RWPE2 (cell line): ENCODE measurements at regions not wholly inside any gene's neighbourhood (a gene's known extent, or its start where the extent isn't known, plus 50 kb on each side); places are given as distances from the start of the nearest gene placed in this dataset.

ENCODE experiments used
- ATAC-seq: fragments of 200-7000 bp; cut with Tn5 transposase; 3 replicates; pipeline ENCODE4 v1.9.1; 2021; ENCODE audit warnings: low read depth
- DNase-seq: peaks from one replicate; pipeline ENCODE4 v3.0.0-alpha.2; 2020; ENCODE audit warnings: low spot score
- H3K27ac ChIP-seq: fragments of 450-650 bp; 2 replicates; pipeline ENCODE4 v1.5.1; 2017; ENCODE audit warnings: mild to moderate bottlenecking; ENCODE audit not compliant: poor library complexity, severe bottlenecking
- H3K27me3 ChIP-seq: fragments of 250-450 bp; sonication (Bioruptor Pico); 2 replicates; pipeline ENCODE4 v1.5.1; 2021; ENCODE audit warnings: mild to moderate bottlenecking, moderate library complexity; ENCODE audit not compliant: insufficient read depth, poor library complexity, severe bottlenecking
- H3K36me3 ChIP-seq: fragments of 250-450 bp; sonication (Bioruptor Pico); 2 replicates; pipeline ENCODE4 v1.5.1; 2020; ENCODE audit warnings: low read depth, mild to moderate bottlenecking, moderate library complexity
- H3K4me1 ChIP-seq: fragments of 250-450 bp; sonication (Bioruptor Pico); 2 replicates; pipeline ENCODE4 v1.5.1; 2021; ENCODE audit warnings: mild to moderate bottlenecking, moderate library complexity; ENCODE audit not compliant: insufficient read depth, poor library complexity, severe bottlenecking
- H3K4me3 ChIP-seq: fragments of 250-450 bp; sonication (Bioruptor Pico); 2 replicates; pipeline ENCODE4 v1.5.1; 2021; ENCODE audit warnings: mild to moderate bottlenecking, moderate library complexity; ENCODE audit not compliant: severe bottlenecking
- H3K9me3 ChIP-seq: fragments of 250-450 bp; sonication (Bioruptor Pico); 2 replicates; pipeline ENCODE4 v1.5.1; 2021; ENCODE audit warnings: mild to moderate bottlenecking, moderate library complexity; ENCODE audit not compliant: severe bottlenecking
- TF ChIP-seq, protein P1 (sequence below): fragments of 450-650 bp; IDR thresholded peaks from one replicate; pipeline ENCODE4 v1.5.1; 2017; ENCODE audit warnings: mild to moderate bottlenecking, moderate library complexity; ENCODE audit not compliant: poor library complexity, severe bottlenecking

DNA sequence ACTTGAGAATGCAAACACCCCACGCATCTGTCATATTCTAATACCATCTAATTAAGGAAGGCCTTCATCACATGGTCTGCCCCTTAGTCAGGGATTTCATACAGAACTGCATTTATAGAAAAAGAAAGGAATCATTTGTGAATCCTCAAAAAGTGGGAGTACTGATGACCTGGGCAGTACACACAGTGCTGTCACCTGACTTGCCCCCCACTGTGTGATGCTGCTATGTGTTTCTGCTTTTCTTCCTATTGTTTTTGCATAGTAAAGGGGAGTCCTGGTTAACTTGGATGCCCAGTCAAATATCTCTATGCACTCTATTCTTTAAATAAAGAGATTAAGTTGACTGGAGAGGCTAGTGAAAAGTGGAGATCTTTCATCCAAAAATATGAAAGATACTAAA is 1921.2 kb upstream of the PRR20A start:
- Histone ChIP-seq H3K36me3 (no peaks in the 10 kb centered on the region), H3K4me1 (no peaks in the 10 kb centered on the region), H3K27me3 (peaks cover 4% of the 10 kb centered on the region), H3K9me3 (no peaks in the 10 kb centered on the region), H3K27ac (no peak overlapping the region), H3K4me3 (no peak overlapping the region)
- ATAC-seq (no peak), DNase-seq (no peak)
- TF ChIP-seq, protein P1, sequence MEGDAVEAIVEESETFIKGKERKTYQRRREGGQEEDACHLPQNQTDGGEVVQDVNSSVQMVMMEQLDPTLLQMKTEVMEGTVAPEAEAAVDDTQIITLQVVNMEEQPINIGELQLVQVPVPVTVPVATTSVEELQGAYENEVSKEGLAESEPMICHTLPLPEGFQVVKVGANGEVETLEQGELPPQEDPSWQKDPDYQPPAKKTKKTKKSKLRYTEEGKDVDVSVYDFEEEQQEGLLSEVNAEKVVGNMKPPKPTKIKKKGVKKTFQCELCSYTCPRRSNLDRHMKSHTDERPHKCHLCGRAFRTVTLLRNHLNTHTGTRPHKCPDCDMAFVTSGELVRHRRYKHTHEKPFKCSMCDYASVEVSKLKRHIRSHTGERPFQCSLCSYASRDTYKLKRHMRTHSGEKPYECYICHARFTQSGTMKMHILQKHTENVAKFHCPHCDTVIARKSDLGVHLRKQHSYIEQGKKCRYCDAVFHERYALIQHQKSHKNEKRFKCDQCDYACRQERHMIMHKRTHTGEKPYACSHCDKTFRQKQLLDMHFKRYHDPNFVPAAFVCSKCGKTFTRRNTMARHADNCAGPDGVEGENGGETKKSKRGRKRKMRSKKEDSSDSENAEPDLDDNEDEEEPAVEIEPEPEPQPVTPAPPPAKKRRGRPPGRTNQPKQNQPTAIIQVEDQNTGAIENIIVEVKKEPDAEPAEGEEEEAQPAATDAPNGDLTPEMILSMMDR, result no peak

DNA sequence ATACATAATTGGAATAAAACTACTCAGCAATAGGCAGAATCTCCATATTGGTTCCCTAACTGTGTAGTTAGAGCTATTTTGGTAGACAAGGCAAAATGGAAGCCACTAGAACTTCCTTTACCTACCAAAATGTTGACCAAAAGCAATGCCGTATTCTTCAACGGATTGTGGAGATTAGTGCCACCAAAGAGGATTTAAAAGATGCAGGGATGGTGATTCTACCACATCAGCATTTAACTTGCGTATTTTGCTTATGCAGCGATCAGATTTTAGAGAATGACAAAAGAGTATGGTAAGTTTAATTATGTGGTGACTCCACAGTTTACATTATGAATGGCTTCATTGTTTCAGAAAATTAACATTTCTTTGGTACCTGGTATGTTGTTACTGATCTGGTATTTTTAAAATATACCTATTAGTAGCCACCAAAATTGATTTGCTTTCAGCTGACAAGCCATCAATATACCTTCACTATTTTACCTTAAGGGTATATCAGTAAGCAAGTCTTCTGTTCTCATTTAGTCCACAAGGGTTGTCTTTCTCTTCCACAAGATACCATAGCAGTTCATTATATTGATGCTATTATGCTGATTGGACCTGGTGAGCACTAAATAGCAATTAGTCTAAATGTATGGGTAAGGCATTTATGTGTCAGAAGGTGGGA is 1910.7 kb upstream of the PRR20A start:
- Histone ChIP-seq H3K36me3 (no peaks in the 10 kb centered on the region), H3K27ac (no peak overlapping the region), H3K9me3 (no peaks in the 10 kb centered on the region), H3K27me3 (no peaks in the 10 kb centered on the region), H3K4me1 (no peaks in the 10 kb centered on the region), H3K4me3 (no peak overlapping the region)
- no peak for ATAC-seq
- DNase-seq, result no peak
- TF ChIP-seq, protein P1, result no peak

- DNase-seq (no peak), ATAC-seq (no peak)
- Histone ChIP-seq H3K27me3 (no peaks in the 10 kb centered on the region), H3K27ac (no peak overlapping the region), H3K4me1 (no peaks in the 10 kb centered on the region), H3K9me3 (no peaks in the 10 kb centered on the region), H3K36me3 (no peaks in the 10 kb centered on the region), H3K4me3 (no peak overlapping the region)
- TF ChIP-seq, protein P1, result no peak
Observed at GRCh38 chr13:55230570-55230908, 1910.2 kb upstream of the PRR20A start.

GRCh38 chr13:55234311-55234710 is 1906.4 kb upstream of the PRR20A start:
- H3K9me3 ChIP-seq, result no peaks in the 10 kb centered on the region
- H3K4me3 ChIP-seq, result no peak overlapping the region
- ATAC-seq, result no peak
- TF ChIP-seq, protein P1, result no peak
- no peaks in the 10 kb centered on the region for H3K36me3 ChIP-seq
- H3K4me1 ChIP-seq, result no peaks in the 10 kb centered on the region
- DNase-seq, result no peak
- no peak overlapping the region for H3K27ac ChIP-seq
- no peaks in the 10 kb centered on the region for H3K27me3 ChIP-seq

GRCh38 chr13:55245005-55245644 is 1895.6 kb upstream of the PRR20A start:
- DNase-seq (no peak), ATAC-seq (no peak)
- Histone ChIP-seq H3K4me3 (no peak overlapping the region), H3K27me3 (no peaks in the 10 kb centered on the region), H3K4me1 (no peaks in the 10 kb centered on the region), H3K27ac (no peak overlapping the region), H3K9me3 (no peaks in the 10 kb centered on the region), H3K36me3 (no peaks in the 10 kb centered on the region)
- TF ChIP-seq, protein P1, result peak; percentile 28
